Heart left ventricle (tissue), 16 donors: ENCODE measurements at regions not wholly inside any gene's neighbourhood (a gene's known extent, or its start where the extent isn't known, plus 50 kb on each side); places are given as distances from the start of the nearest gene placed in this dataset.

ENCODE experiments used
- ATAC-seq, 4 donors: fragments of 200-7000 bp; cut with Tn5 transposase; one replicate each; pipeline ENCODE4 v1.9.1; 2020 to 2022; ENCODE audit warnings: moderate library complexity in 4 of 4, mild to moderate bottlenecking in 3 of 4, moderate number of reproducible peaks in 1 of 4
- DNase-seq, 5 donors: peaks; one replicate each; pipeline ENCODE4 v3.0.0-alpha.2; 2020
- H3K27ac ChIP-seq, 12 donors: fragments of 200-600 bp; sonication (generic) in 4 of 12; one replicate each; pipeline versions ENCODE4 v1.5.0 to v1.8.0; 2016 to 2022; ENCODE audit warnings: mild to moderate bottlenecking in 2 of 12
- H3K27me3 ChIP-seq, 9 donors: fragments of 200-600 bp; sonication (generic) in 2 of 9; one replicate each; pipeline versions ENCODE4 v1.5.1 to v1.8.0; 2016 to 2022; ENCODE audit warnings: mild to moderate bottlenecking in 3 of 9
- H3K36me3 ChIP-seq, 9 donors: fragments of 200-600 bp; sonication (generic) in 2 of 9; one replicate each; pipeline versions ENCODE4 v1.5.0 to v1.8.0; 2018 to 2022; ENCODE audit warnings: mild to moderate bottlenecking in 2 of 9
- H3K4me1 ChIP-seq, 12 donors: fragments of 200-600 bp; sonication (generic) in 4 of 12; one replicate each; pipeline versions ENCODE4 v1.5.0 to v1.8.0; 2016 to 2022; ENCODE audit warnings: mild to moderate bottlenecking in 3 of 12
- H3K4me3 ChIP-seq, 12 donors: fragments of 200-600 bp; sonication (generic) in 4 of 12; one replicate each; pipeline versions ENCODE4 v1.5.0 to v1.8.0; 2017 to 2022; ENCODE audit warnings: mild to moderate bottlenecking in 9 of 12, moderate library complexity in 4 of 12
- H3K9me3 ChIP-seq, 12 donors: fragments of 200-600 bp; sonication (generic) in 4 of 12; one replicate each; pipeline versions ENCODE4 v1.5.0 to v1.8.0; 2016 to 2022; ENCODE audit warnings: mild to moderate bottlenecking in 1 of 12
- POLR2A ChIP-seq, 2 donors: fragments of 450-650 bp; IDR thresholded peaks; one replicate each; pipeline ENCODE4 v1.6.1; 2017; ENCODE audit warnings: antibody characterized with exemption in 2 of 2, mild to moderate bottlenecking in 2 of 2, moderate library complexity in 2 of 2
- WGBS, 4 donors: extraction: QIAGEN DNeasy Blood & Tissue Kit in 2 of 4; methylation state at CpG; one replicate each; pipeline versions ENCODE4 v1.1.5 to v1.1.7; 2013 to 2018; 5-methylcytosine and 5-hydroxymethylcytosine counted together
- intact Hi-C, 10 donors: fragments of 100-400 bp; cut with DNase I; formaldehyde crosslinking; loops; one replicate each; pipeline versions ENCODE4 v1.11.1 to v1.14.2; 2022
- TF ChIP-seq, protein P1 (sequence below), 12 donors: fragments of 200-600 bp; sonication (generic) in 4 of 12; IDR thresholded peaks; one replicate each; pipeline versions ENCODE4 v1.5.0 to v1.8.0; 2018 to 2022; ENCODE audit warnings: antibody characterized with exemption in 12 of 12, mild to moderate bottlenecking in 5 of 12
- donor health status: ischemic (EF 13 %, LVEDD 7.1; RV severe dilation, severe dysfunction).
- donor health status: healthy with polysubstance abuse.
- donor health status: DM: no; HTN: yes; CAD: no.
- donor health status: DM: no; HTN: no; CAD: no.
- donor health status: ischemic (EF 25% LVEDD 6.9; RV normal size, moderate dysfunction).
- donor health status: ischemic (EF 25% LVEDD 5.7; RV mildly dilated, moderate dysfunction).
- donor health status: healthy.
- donor health status: DM: yes; HTN: yes; CAD: no.
- donor health status: ischemic (EF 35%, LVEDD 5.7; RV mildly dilated, moderate dysfunction).
- donor health status: nonischemic (EF 11% LVEDD 7.7; RV severe dilation, severe dysfunction).
- donor health status: DM: yes; HTN: yes; CAD: no.
- donor health status: PGD.
- donor health status: ischemic (EF 29% LVEDD 5.4; RV normal size, mild dysfunction).
- donor health status: nonischemic (EF 23%, LVEDD 6.1; RV moderate dilation, normal function).

GRCh38 chr4:35500812-35501211, 743.5 kb downstream of the ARAP2 start:
- 62 to 79% (median 71%) methylated on average over 2 of the region's 2 CpGs for WGBS, 4 donors

DNA sequence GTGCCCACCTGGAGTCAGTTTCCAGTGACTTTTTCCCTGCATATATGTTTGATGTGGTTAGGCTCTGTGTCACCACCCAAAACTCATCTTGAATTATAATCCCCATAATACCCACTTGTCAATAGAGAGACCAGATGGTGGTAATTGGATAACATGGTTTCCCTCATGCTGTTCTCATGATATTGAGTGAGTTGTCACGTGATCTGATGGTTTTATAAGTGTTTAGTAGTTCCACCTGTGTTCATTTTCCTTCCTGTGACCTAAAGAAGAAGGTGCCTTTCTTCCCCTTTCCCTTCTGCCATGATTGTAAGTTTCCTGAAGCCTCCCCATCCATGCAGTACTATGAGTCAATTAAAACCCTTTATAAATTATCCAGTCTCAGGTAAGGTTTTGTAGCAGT, 740.9 kb downstream of the ARAP2 start:
- DNase-seq (no peak), ATAC-seq (no peak)
- WGBS, 4 donors = 33 to 53% (median 42%) methylated on average over 1 of the region's 1 CpG
- intact Hi-C loops = no loop called here
- no peaks in the 10 kb centered on the region for H3K36me3 ChIP-seq
- no peak overlapping the region for H3K27ac ChIP-seq
- peaks cover 0 to 4% (median 0%) of the 10 kb centered on the region in 12 donors for H3K9me3 ChIP-seq
- TF ChIP-seq POLR2A (IDR thresholded peaks at IDR 0.05) = no peak
- H3K4me3 ChIP-seq = no peak overlapping the region
- no peaks in the 10 kb centered on the region for H3K27me3 ChIP-seq
- no peaks in the 10 kb centered on the region for H3K4me1 ChIP-seq

More at GRCh38 chr4:35500812-35501211, 743.5 kb downstream of the ARAP2 start:
- TF ChIP-seq POLR2A (IDR thresholded peaks at IDR 0.05) = no peak
- TF ChIP-seq, protein P1, sequence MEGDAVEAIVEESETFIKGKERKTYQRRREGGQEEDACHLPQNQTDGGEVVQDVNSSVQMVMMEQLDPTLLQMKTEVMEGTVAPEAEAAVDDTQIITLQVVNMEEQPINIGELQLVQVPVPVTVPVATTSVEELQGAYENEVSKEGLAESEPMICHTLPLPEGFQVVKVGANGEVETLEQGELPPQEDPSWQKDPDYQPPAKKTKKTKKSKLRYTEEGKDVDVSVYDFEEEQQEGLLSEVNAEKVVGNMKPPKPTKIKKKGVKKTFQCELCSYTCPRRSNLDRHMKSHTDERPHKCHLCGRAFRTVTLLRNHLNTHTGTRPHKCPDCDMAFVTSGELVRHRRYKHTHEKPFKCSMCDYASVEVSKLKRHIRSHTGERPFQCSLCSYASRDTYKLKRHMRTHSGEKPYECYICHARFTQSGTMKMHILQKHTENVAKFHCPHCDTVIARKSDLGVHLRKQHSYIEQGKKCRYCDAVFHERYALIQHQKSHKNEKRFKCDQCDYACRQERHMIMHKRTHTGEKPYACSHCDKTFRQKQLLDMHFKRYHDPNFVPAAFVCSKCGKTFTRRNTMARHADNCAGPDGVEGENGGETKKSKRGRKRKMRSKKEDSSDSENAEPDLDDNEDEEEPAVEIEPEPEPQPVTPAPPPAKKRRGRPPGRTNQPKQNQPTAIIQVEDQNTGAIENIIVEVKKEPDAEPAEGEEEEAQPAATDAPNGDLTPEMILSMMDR (IDR thresholded peaks at IDR 0.05) = no peak
- ATAC-seq (no peak), DNase-seq (no peak)
- intact Hi-C loops = no loop called here
- H3K27me3 ChIP-seq = no peaks in the 10 kb centered on the region
- H3K4me3 ChIP-seq = no peak overlapping the region
- H3K27ac ChIP-seq = no peak overlapping the region
- H3K36me3 ChIP-seq = no peaks in the 10 kb centered on the region
- H3K9me3 ChIP-seq = peaks cover 0 to 3% (median 0%) of the 10 kb centered on the region in 12 donors
- no peaks in the 10 kb centered on the region for H3K4me1 ChIP-seq

DNA sequence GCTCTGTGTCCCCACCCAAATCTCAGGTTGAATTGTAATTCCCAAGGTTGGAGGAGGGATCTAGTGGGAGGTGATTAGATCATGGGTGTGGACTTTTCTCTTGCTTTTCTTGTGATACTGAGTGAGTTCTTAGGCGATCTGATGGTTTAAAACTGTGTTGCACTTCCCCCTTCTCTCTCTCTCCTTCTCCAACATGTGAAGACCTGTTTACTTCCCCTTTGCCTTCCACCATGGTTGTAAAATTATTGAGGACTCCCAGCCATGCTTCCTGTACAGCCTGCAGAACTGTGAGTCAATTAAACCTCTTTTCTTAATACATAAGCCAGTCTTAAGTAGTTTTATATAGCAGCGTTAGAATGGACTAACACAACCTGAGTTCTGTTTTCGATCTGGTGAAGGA, 738.2 kb downstream of the ARAP2 start:
- no peaks in the 10 kb centered on the region for H3K36me3 ChIP-seq
- TF ChIP-seq POLR2A (IDR thresholded peaks at IDR 0.05) = no peak
- TF ChIP-seq, protein P1 (IDR thresholded peaks at IDR 0.05) = no peak
- H3K4me1 ChIP-seq = no peaks in the 10 kb centered on the region
- no peaks in the 10 kb centered on the region for H3K27me3 ChIP-seq
- H3K4me3 ChIP-seq = no peak overlapping the region
- DNase-seq (no peak), ATAC-seq (no peak)
- H3K27ac ChIP-seq = no peak overlapping the region
- H3K9me3 ChIP-seq = peaks cover 0 to 4% (median 0%) of the 10 kb centered on the region in 12 donors
- 76 to 88% (median 80%) methylated on average over 3 of the region's 3 CpGs for WGBS, 4 donors
- intact Hi-C loops = no loop called here

GRCh38 chr4:35511851-35512250, 732.5 kb downstream of the ARAP2 start:
- Histone ChIP-seq H3K9me3 (peaks cover 0 to under 1% (median 0%) of the 10 kb centered on the region in 12 donors), H3K27me3 (no peaks in the 10 kb centered on the region), H3K36me3 (no peaks in the 10 kb centered on the region), H3K27ac (no peak overlapping the region), H3K4me3 (no peak overlapping the region), H3K4me1 (no peaks in the 10 kb centered on the region)
- ATAC-seq (no peak), DNase-seq (no peak)
- intact Hi-C loops = no loop called here
- WGBS, 4 donors = 79 to 87% (median 82%) methylated on average over 4 of the region's 4 CpGs
- TF ChIP-seq POLR2A (IDR thresholded peaks at IDR 0.05) = no peak
- TF ChIP-seq, protein P1 (IDR thresholded peaks at IDR 0.05) = no peak

GRCh38 chr4:35516102-35516501, 728.2 kb downstream of the ARAP2 start:
- 58 to 76% (median 66%) methylated on average over 1 of the region's 1 CpG for WGBS, 4 donors
- Histone ChIP-seq H3K27me3 (no peaks in the 10 kb centered on the region), H3K9me3 (peaks cover 0 to 4% (median 0%) of the 10 kb centered on the region in 12 donors), H3K4me1 (no peaks in the 10 kb centered on the region), H3K36me3 (no peaks in the 10 kb centered on the region), H3K4me3 (no peak overlapping the region), H3K27ac (no peak overlapping the region)
- no peak for ATAC-seq
- DNase-seq = no peak
- intact Hi-C loops = no loop called here
- no peak for TF ChIP-seq POLR2A (IDR thresholded peaks at IDR 0.05)
- TF ChIP-seq, protein P1 (IDR thresholded peaks at IDR 0.05) = no peak
